ENCODE measurements at regions not wholly inside any gene's neighbourhood (a gene's known extent, or its start where the extent isn't known, plus 50 kb on each side); places are given as distances from the start of the nearest gene placed in this dataset.

GRCh38 chr3:145087038-145087437 lies 1073.9 kb downstream of the PLOD2 start:
- TF ChIP-seq ZNF274 (IDR thresholded peaks at IDR 0.05; ENCODE audit: low read depth, low read length) (no peak), SUZ12 (IDR thresholded peaks at IDR 0.05; ENCODE audit: extremely low read depth, insufficient read depth, insufficient read length) (no peak)

Data from NT2/D1 (cell line).